ENCODE measurements at regions not wholly inside any gene's neighbourhood (a gene's known extent, or its start where the extent isn't known, plus 50 kb on each side); places are given as distances from the start of the nearest gene placed in this dataset.

DNA sequence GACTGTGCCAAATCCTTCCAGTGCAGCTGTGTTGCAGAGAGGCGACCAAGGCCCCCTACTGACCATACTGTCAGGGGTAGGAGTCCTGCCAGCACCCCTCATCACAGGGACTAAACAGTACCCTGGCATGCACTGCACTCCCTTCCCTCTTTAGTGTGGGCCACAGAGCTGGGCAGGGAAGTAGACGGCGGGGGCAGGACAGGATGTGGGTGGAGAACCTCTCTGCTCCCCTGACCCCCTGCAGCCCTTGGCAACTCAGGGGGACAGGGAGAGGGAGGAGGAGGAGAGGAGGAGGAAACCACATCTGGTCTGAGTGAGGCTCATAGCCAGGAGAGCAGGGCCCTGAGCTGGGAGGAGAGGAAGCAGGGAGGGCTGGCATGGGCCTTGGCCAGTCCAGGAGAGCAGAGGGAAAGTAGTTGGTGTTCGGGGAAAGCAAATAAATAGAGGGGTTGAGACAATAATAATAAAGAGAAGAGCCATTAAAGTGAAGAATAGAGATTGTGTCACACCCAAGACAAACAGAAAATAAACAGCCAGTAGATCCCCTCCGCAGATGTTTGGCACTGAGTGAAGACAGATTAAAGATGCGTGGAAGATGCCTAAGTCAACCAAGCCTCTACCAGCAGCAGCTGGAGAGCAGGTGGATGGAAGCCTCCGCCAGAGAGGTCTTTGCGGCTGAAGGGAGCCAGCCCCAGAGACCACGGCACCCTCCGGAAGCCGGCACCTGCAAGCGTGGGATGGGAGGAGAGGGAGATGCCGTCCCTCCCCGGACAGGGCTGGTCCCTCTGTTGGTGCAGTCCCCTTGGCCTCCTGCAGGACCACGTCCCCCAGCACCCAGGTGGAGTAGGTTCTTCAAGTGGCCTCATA is 61.5 kb downstream of the RPUSD4 start:
- DNase-seq: no peak
- Histone ChIP-seq H3K4me3 (no peak overlapping the region), H3K36me3 (ENCODE audit: low read depth, missing control alignments) (no peaks in the 10 kb centered on the region), H3K4me1 (peaks cover 5% of the 10 kb centered on the region), H3K27ac (no peak overlapping the region), H3K9me3 (no peaks in the 10 kb centered on the region), H3K27me3 (no peaks in the 10 kb centered on the region)
- intact Hi-C loops (cut with DNase I; ENCODE audit: low total_unique reads): no loop called here
- 71 to 74% methylated on average over 15 of the region's 15 CpGs for WGBS, 2 donors
- TF ChIP-seq, protein P1, sequence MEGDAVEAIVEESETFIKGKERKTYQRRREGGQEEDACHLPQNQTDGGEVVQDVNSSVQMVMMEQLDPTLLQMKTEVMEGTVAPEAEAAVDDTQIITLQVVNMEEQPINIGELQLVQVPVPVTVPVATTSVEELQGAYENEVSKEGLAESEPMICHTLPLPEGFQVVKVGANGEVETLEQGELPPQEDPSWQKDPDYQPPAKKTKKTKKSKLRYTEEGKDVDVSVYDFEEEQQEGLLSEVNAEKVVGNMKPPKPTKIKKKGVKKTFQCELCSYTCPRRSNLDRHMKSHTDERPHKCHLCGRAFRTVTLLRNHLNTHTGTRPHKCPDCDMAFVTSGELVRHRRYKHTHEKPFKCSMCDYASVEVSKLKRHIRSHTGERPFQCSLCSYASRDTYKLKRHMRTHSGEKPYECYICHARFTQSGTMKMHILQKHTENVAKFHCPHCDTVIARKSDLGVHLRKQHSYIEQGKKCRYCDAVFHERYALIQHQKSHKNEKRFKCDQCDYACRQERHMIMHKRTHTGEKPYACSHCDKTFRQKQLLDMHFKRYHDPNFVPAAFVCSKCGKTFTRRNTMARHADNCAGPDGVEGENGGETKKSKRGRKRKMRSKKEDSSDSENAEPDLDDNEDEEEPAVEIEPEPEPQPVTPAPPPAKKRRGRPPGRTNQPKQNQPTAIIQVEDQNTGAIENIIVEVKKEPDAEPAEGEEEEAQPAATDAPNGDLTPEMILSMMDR (IDR thresholded peaks at IDR 0.05): no peak
- no peak for TF ChIP-seq POLR2A (IDR thresholded peaks at IDR 0.05)

DNA sequence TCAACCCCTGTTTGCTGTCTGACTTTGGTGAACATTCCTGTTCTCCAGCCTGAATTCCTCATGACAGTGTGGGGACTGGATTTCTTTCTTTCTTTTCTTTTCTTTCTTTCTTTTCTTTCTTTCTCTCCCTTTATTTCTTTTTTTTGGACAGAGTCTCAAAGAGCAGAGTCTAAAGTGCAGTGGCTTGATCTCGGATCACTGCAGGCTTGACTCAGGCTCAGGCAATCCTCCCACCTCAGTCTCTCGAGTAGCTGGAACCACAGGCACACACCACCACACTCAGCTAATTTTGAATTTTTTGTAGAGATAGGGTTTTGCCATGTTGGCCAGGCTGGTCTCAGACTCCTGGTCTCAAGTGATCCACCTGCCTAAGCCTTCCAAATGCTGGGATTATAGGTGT is 63.1 kb downstream of the RPUSD4 start:
- WGBS, 2 donors: 88 to 94% methylated on average over 2 of the region's 2 CpGs
- peaks cover 5% of the 10 kb centered on the region for H3K4me1 ChIP-seq
- H3K9me3 ChIP-seq: no peaks in the 10 kb centered on the region
- H3K27ac ChIP-seq: no peak overlapping the region
- H3K36me3 ChIP-seq (ENCODE audit: low read depth, missing control alignments): no peaks in the 10 kb centered on the region
- no peak overlapping the region for H3K4me3 ChIP-seq
- intact Hi-C loops (cut with DNase I; ENCODE audit: low total_unique reads): no loop called here
- DNase-seq: no peak
- TF ChIP-seq, protein P1 (IDR thresholded peaks at IDR 0.05): no peak
- TF ChIP-seq POLR2A (IDR thresholded peaks at IDR 0.05): no peak
- H3K27me3 ChIP-seq: no peaks in the 10 kb centered on the region

DNA sequence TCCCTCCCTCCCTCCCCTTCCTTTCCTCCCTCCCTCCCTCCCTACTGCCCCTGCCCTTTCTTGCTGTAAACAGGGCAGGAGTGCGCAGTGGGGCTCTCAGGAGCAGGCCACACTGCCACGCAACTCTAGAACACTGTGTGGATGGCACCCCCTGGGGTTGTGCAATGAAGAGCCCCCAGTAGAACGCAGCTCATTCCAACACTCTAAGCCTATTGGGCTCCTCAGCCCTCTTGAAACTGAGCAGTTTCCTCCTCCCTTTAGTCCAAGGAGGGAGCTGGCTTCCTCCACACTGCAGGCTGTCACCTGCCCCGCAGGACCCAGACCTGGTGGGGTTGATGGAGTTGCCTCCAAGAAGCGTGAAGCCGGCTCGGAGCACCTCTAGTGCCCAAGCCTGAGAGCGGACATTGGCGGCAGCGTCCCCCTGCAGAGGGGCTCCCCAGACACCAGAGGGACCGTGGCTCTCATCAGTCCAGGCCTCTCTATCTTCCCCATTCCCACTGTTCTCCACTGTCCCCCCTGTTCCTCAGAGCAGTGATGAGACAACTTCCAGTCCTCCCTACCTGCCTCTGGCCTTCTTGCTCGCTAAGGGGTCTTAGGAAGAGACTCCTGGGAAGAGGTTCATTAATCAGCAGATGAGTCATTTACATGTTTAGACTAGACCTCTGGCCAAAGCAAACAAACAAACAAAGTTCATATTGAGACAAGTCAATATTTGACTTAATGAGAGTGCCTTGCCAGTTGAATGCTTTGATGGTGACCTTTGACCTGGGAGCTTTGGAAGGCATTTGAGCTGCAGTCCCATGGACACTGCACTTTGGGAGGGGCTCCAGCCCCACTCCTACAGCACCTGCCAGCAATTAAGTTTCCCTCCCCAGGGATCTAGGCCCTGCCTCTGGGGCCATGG is 64.0 kb downstream of the RPUSD4 start:
- intact Hi-C loops (cut with DNase I; ENCODE audit: low total_unique reads): no loop called here
- Histone ChIP-seq H3K27me3 (no peaks in the 10 kb centered on the region), H3K27ac (no peak overlapping the region), H3K9me3 (no peaks in the 10 kb centered on the region), H3K36me3 (ENCODE audit: low read depth, missing control alignments) (no peaks in the 10 kb centered on the region), H3K4me3 (no peak overlapping the region), H3K4me1 (peaks cover 5% of the 10 kb centered on the region)
- WGBS, 2 donors: 92 to 93% methylated on average over 12 of the region's 12 CpGs
- TF ChIP-seq, protein P1 (IDR thresholded peaks at IDR 0.05): no peak
- TF ChIP-seq POLR2A (IDR thresholded peaks at IDR 0.05): no peak
- no peak for DNase-seq

DNA sequence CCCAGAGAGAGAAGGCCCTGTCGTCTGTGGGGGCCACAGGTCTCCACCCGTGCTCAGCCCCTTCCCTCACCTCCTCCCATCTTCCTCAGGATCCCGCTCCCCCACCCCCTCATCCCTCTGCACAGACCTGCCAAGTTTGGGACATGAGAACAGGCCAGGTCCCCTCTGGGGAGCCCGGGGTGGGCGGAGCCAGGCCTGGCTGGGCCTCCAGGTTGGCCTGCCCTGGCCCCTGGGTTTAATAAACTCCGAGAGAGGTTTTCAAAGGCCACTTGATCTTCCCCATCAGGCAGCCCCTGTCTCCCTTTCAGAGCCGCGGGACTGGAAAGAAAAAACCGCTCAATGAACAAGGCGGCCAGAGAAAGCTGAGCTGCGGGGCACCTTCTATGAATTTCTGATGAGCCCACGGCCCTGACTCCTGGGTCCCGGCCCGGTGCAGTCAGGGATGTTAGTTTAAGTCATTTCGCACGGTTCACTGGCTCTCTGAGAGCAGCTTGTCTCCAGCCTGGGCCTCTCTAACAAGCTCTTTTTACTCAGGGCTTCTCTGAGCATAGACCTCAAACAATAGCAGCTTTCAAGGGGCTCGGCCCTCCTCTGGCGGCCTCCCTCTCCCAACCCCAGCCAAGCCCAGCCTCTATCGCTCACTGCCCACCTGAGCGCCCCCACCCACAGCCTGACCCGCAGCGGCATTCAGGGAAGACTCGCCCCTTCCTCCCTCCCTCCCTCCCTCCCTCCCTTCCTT is 64.8 kb downstream of the RPUSD4 start:
- H3K27me3 ChIP-seq: no peaks in the 10 kb centered on the region

More for the DNA sequence above, 64.8 kb downstream of the RPUSD4 start:
- WGBS, 2 donors: 55 to 71% methylated on average over 19 to 23 of the region's 23 CpGs
- peaks cover 5% of the 10 kb centered on the region for H3K4me1 ChIP-seq
- TF ChIP-seq, protein P1 (IDR thresholded peaks at IDR 0.05): no peak
- TF ChIP-seq POLR2A (IDR thresholded peaks at IDR 0.05): no peak
- no peak for DNase-seq
- H3K27ac ChIP-seq: no peak overlapping the region
- H3K4me3 ChIP-seq: no peak overlapping the region
- no peaks in the 10 kb centered on the region for H3K9me3 ChIP-seq
- intact Hi-C loops (cut with DNase I; ENCODE audit: low total_unique reads): no loop called here
- H3K36me3 ChIP-seq (ENCODE audit: low read depth, missing control alignments): no peaks in the 10 kb centered on the region

Data from testis (tissue), 2 donors.